NCI-H2107 treated with DMSO at 0.1 percent for 48 hours (cell line): ENCODE measurements at regions not wholly inside any gene's neighbourhood (a gene's known extent, or its start where the extent isn't known, plus 50 kb on each side); places are given as distances from the start of the nearest gene placed in this dataset.
"Not testable (repeated sequence)": the region's sequence is repeated elsewhere in the genome, so short reads cannot be mapped to it uniquely, and the experiment has no call there.

Source experiments
- DNase-seq: peaks from one replicate; lab custom pipeline; 2025; ENCODE audit not compliant: unreplicated experiment; lab: John Stamatoyannopoulos, UW

DNA sequence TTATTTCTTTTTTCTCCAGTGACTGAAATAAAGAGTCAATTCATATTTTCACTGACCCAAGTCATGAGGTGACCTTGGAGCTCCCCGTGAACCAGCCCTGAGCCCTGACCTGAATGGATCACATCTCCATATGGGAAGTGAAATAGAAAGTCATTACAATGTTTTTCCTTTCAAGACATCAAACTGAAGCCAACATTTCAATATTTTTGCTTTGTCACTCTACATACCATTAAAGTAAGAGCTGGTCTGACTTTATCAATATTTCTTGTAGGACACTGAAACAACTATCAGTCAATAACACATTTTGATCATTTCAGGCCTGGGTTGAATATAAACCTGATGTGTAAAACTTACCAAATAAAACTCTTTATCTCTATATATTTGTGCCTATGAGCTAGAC, 249.8 kb upstream of the PHF14 start:
- no peak for DNase-seq

DNA sequence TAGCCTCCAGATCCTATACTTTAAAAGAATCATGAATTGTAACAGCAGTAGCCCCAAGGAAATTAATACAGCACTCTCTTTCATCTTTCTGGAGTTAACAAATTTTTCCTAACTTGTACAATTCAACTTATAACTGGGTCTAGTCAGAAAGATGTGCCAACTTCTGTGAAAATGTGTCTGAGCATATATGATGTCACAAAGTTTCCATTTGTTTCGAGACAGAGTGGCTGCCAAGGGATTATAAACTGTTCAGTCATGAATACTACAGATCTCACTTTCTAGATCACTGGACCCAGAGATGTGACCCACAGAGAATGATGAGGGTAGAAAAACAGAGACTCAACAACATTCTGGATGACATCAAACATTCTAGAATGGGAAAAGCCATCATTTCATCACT, 249.2 kb upstream of the PHF14 start:
- no peak for DNase-seq

DNA sequence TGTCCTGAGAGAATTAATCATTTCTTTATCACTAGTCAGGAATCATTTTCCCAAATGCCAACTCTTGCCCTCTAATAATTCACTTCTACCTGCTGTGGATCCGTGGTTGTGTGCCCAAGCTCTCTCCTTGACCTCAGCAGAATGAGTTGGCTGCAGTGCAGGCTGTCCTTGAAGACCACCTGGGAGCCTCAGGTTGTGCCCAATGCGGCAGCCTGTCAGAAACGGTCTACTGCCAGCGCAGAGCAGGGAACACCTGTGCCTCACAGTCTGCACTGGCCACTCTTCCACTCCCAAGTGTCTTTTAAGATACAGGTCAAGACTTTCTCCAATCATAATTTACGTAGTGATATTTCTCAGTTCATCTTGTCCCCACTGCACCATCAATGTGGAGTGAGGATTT, 246.0 kb upstream of the PHF14 start:
- DNase-seq, result no peak

DNA sequence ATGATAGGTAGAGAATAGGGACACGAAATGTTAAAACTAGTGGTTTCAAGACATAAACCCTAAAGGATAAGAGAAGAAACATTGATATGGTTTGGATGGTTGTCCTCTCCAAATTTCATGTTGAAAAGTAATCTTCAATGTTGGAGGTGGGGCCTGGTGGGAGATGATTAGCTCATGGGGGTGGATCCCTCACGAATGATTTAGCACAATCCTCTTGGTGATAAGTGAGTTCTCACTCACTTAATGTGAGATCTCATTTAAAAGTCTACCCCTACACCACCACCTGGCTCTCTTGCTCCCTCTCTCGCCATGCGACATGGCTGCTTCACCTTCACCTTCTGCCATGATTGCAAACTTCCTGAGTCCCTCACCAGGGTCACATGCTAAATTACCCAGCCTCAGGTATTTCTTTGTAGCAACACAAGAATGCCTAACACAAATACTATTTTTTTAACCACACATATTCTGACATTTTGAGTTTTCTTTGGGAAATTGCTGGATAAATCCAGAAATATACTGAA, 242.4 kb upstream of the PHF14 start:
- no peak for DNase-seq

DNA sequence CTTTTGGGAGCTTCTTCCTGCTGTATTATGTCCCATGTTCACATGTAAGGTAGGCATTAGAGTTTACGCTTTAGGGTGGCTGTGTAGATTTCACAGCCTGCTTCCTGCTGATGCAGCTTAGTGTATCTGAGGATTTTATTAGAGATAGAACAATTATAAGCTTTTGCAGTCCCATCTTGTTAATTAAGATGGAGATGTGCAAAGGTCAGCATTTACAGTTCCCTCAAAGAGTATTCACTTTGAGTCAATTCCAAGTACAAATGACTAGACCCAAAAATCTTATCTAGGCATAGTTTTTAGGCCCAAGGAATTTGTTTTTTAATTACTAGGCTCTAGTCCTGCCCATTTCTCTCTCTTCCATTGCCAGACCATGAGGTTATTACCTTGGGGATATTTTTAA, 239.9 kb upstream of the PHF14 start:
- DNase-seq, result no peak

DNA sequence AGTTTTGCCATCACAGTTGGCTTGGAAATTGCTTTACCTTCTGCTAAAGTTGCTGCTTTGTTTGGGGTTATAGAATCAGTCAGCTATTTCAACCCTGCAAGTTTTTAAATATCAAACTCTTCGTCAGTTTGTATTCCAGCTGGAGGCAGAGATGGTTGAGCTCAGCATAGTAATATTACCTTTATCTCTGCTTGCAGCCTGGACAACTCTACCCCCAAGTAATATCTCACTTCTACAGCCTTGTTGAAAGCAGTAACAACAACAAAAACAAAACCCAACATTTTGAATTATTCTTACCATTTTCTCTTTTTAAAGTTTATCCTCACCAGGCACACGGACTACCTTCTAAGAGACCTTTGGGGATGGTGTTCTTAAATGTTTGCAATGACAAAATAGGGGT, 239.1 kb upstream of the PHF14 start:
- DNase-seq, result no peak

DNA sequence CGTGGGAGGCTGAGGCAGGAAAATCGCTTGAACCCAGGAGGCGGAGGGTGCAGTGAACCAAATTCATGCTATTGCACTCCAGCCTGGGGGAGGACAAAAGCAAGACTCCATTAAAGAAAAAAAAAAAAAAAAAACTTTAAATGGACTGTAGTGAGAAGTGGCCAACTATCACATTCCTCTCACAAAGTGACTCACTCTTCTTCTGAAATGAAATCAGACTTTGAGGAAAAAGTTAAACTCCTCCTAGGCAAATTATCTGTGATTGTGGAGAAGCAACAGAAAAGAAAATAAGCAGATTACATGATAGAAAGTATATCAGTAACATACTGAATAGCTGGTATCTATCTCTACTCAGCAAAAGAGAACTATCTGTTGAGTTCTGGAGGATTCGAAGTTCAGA, 234.3 kb upstream of the PHF14 start:
- no peak for DNase-seq

DNA sequence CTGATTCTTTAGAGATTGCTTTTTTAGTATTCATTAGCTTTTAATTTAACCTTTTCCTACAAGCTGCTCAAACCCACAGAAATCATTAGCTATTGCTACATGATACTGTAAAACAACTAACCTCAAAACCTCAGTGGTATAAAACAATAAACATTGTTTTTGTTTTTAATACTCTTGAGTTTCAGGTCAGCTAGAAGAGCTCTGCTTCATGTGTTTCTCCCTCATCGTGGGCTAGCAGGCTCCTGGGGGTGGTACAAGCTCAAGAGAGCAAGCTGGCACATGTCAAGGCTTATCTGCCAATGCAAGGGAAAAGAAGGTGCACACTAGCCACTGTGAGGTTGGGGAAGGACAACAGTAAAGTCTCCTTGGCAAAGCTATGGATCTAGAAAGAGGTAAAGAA, 232.9 kb upstream of the PHF14 start:
- DNase-seq, result no peak

DNA sequence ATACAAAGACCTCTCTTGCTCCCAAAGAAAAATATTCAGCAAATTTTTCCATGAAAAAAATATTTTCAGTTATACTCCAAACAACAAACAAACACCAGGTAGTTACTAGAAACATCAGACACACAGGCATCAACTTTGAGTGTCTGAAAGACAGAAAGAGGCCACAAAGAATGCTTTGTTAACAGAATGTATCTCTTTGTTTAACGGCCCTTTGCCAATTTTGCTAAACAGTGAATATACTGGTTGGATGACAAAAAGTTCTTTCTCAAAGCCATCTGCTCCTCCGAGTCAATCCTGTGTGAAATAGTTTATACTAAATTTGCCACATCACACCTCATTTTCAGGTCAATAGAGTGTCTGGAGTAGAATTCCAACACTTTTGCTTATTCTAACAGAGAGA, 216.7 kb upstream of the PHF14 start:
- no peak for DNase-seq

DNA sequence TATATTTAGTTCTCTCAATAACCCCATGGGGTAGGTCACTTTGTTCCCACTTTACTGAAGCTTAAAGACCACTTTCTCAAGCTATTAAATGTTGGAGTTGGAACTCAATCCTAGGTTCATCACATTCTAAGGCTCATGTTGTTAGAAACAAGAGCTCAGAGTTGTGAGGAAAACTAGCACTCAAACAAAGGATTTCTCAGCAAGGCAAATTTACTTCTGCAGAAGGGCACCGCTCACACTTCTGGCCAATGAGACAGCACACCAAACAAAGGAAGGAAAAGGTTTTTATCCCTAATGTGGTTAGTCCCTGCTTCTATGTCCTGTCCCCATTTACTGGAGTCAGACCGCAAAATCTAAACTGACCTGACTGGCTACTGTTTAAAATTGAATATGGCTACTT, 214.6 kb upstream of the PHF14 start:
- DNase-seq, result no peak

DNA sequence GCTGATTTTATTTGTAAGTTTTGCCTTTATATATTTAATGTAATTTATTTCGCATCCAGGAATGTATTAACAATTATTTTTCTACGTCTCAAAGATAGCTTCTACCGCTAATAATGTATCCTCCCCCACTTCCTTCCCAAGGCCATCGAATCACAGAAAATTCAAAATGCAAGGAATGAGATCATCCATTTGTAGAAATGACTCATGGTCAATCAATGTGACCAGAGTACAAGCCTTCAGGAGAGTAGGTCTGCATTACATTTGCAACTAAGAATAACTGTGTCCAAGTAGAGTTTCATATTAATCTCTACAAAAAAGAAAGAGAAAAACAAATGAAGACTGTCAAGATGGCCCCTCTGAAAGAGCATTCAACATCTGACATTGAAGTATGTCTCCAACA, 205.9 kb upstream of the PHF14 start:
- DNase-seq, result no peak

DNA sequence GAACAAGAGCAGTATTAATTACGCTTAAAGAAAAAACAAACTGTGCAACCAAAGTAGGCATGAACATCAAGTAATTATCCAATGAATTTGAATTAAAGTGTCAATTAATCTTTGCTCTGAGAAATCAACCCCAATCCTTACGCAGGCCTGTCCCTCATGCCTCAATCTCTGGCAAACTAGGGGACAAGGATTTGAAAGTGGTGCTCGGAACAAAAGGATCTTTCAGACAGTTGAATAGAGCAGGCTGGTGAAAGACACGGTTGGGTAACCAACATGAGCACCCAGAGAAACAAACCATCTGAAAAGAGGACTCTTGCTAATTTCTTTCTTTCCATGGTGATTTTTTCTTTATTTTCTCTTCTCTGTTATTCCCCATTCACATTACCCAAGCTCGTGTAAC, 203.5 kb upstream of the PHF14 start:
- DNase-seq, result no peak

DNA sequence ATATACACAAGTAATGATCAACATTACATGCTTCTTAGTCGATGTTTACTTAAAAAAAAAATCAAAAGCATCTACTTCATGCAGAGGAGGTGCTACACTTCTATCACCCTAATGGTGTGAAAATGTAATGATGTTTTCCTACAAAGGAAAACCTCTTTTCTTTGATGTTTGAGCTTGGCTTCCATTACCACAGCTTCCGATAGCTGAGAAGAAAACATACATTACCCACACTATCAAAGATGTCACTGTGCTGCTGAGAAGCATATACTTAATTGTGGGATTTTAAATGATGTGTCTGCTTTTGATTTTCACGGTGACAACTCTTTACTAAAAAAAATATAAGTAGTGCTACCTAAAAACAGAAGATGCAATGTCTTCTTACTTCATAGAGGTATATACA, 200.2 kb upstream of the PHF14 start:
- DNase-seq, result no peak

DNA sequence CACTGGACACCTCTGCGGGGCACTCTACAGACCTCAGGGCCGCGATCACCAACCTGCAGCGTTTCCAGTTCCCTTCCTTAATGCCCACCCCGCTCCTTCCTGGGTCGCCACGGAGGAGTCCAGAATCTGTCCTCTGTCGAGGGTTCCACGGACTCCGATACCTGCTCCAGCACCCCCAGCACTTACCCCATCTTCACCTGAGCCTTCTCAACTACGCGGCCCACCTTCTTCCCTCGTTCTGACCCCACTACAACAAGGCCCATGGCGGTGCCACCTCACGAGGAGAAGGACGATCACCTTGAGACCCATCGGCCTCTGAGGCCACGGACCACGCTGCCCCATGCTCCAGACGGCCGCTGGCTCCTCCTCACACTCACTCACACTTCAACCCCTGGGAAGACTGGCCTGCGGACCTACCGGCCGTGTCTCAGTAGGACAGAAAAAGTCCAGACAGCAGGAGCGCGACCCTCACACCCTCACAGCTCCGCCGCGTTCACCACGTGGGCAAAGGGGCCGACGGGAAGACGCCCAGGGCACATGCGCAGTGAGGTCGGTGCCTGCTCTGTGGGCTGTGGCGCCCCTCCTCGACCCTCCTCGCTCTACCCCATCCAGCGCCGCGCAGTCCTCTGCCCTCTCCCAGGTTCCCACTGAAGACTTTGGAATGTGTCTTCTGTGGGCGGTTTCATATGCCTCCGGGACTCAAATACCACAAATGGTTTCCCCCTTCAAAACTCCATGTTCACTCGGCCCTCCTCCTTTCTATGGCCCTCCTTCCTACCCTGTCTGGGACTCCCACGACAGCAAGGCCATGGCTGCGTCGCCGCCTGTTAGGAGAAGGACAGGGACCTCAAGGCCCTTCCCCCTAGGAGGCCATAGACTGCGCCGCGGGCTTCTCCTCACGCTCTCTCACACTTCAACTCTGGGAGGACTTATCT, 193.9 kb upstream of the PHF14 start:
- no peak for DNase-seq

DNA sequence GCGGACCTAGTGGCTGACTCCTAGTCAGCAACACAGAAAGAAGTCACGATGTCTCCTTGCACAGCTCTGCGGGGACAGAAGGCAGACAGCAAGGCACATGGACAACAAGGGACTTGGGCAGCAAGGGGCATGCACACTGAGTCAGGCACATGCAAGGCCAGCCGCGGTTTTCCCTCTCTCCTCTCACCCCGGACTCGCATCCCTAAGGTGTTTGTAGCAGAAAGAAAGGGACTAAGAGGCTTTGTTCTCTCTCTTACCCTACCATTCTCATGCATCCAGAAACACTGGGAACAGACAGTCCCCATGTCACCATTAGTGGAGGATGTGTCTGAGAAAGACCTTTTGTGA, 193.3 kb upstream of the PHF14 start:
- no peak for DNase-seq

DNA sequence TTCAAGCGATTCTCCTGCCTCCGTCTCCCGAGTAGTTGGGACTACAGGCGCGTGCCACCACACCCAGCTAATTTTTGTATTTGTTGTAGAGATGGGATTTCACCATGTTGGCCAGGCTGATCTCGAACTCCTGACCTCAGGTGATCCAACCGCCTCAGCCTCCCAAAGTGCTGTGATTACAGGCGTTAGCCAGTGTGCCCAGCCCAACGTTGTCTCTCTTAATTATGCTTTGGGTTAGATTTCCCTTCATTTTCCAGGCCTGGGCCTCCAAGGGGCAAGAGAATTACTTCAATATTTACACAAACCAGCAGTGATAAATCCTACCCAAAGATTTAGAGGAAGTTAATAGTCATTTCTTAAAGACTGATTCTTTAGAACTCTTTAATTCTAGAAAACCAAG, 186.7 kb upstream of the PHF14 start:
- DNase-seq, result not testable (repeated sequence)

DNA sequence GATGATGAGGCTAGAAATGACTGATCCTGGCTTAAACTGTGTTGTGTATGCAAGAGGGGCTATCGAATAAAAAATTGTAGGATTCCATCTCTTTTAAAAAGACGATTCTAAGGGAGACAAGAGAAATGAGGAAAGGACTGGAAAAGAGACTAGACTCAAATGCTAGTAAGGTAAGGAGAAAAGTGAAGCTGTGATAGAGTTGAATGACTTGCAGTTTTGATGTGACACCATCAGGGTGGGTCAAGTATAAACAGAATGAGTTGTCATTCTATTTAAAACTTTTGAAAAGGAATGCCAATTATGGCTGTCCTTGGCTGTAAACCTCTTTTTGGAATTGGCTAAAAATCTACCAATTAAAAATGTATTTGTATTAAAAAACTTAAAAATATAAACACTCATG, 184.5 kb upstream of the PHF14 start:
- DNase-seq, result no peak

DNA sequence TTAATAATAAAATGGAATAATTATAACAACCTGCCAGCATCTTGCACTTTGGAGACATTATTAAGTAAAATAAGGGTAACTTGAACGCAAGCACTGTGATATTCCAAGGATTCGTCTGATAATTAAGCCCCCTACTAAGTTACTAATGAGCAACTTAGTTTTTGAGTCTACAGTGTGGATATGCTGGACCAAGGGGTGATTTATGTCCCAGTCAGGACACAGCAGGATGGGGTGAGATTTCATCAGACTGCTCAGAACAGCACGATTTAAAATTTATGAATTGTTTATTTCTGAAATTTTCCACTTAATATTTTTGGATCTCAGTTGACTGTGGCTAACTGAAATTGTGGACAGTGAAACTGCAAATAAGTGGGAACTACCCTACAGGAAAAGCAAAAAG, 182.8 kb upstream of the PHF14 start:
- DNase-seq, result no peak

DNA sequence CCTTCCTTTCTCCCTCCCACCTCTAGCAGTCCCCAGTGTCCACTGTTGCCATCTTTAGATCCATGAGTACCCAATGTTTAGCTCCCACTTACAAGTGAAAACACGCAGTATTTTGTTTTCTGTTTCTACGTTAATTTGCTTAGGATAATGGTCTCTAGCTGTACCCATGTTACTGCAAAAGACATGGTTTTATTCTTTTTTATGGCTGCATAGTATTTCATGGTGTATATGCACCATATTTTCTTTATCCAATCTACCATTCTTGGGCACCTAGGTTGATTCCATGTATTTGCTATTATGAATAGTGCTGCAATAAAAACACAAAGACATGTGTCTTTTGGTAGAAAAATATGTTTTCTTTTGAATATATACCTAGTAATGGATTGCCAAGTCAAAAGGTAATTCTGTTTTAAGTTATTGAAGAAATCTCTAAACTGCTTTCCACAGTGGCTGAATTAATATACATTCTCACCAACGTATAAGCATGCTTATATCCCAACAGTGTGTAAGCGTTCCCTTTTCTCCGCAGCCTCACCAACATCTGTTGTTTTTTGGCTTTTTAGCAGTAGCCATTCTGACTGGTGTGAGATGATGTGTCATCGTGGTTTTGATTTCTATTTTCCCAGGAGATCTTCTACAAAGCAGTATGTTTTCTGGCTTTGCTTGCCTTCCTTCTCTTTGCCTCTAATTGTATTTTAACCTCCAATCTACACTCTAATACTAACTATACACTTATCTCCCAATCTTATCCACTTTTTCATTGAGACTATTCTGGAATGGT, 179.5 kb upstream of the PHF14 start:
- no peak for DNase-seq

DNA sequence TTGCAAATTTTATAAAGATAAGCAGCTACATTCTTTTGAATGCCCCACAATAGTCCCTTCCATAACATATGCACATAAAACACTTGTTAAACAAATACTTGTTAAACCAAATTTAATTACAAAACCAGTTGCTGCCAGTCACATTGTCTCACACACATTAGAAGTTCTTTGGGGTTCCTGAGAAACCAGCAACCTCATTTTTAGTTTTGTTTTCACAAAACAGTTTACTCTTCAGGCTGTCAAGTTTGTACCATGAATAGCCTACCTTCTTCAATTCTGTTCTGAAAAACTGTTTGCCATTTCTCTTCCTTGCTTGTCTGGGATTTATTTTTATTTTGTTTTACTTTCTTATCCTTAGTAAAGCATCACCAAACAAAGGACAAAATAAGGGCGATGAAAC, 176.5 kb upstream of the PHF14 start:
- no peak for DNase-seq

DNA sequence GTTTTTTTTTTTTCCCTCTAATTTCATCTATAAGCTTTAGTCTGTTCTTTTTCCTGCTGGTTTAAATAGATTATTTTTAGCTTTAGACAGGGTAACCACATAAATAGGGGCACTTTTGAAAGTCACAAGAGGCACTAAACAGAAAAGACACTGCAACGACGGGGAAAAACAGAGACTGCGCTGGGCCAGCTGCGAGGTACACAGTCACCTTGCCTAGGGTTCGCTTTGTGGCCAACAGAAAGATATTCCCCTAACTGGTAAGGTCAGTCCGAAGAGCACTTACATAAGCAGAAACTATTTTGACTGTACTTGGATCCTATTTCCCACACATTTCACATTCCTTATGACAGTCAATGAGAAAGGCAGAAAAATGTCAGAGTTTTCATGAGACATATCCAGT, 175.6 kb upstream of the PHF14 start:
- no peak for DNase-seq

DNA sequence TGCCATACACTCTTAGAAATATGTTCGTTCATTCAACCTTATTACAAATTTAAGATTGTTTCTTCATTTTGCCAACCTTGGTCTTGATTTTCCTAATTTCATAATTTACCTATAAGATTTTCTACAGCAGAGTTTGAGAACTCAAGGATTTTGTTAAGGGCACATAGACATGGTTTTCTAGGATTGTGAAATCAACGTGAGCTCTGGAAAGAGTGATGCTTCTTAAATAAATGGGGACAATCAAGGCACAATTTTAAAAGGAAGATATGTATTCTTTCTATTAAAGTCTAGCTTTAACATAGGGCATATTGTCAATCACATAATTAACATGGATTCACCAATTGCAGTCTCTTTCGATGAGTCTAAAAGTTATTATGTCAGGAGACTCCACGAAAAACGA, 174.2 kb upstream of the PHF14 start:
- no peak for DNase-seq
